Right lobe of liver (tissue), 6 donors: ENCODE measurements at regions not wholly inside any gene's neighbourhood (a gene's known extent, or its start where the extent isn't known, plus 50 kb on each side); places are given as distances from the start of the nearest gene placed in this dataset.

Experiments used
- ATAC-seq, 4 donors: fragments of 200-7000 bp; cut with Tn5 transposase; one replicate each; pipeline ENCODE4 v1.9.1; 2020; ENCODE audit warnings: mild to moderate bottlenecking in 4 of 4, moderate library complexity in 4 of 4
- DNase-seq, 3 donors: peaks; one replicate each; pipeline ENCODE4 v3.0.0-alpha.2; 2020
- H3K27ac ChIP-seq, 3 donors: fragments of 200-600 bp; one replicate each; pipeline ENCODE4 v1.8.0; 2022
- H3K27me3 ChIP-seq, 2 donors: fragments of 200-600 bp; one replicate each; pipeline ENCODE4 v1.8.0; 2022
- H3K36me3 ChIP-seq, 4 donors: fragments of 200-600 bp; sonication (generic) in 1 of 4; one replicate each; pipeline versions ENCODE4 v1.5.1 to v1.8.0; 2017 to 2022; ENCODE audit warnings: control low read depth in 1 of 4
- H3K4me1 ChIP-seq, 4 donors: fragments of 200-600 bp; sonication (generic) in 1 of 4; one replicate each; pipeline versions ENCODE4 v1.5.1 to v1.8.0; 2017 to 2022; ENCODE audit warnings: control low read depth in 1 of 4
- H3K4me3 ChIP-seq, 3 donors: fragments of 200-600 bp; one replicate each; pipeline ENCODE4 v1.8.0; 2022
- H3K9me3 ChIP-seq, 4 donors: fragments of 200-600 bp; sonication (generic) in 1 of 4; one replicate each; pipeline versions ENCODE4 v1.5.1 to v1.8.0; 2017 to 2022; ENCODE audit warnings: control low read depth in 1 of 4
- POLR2A ChIP-seq: fragments of 450-650 bp; IDR thresholded peaks from one replicate; pipeline ENCODE4 v1.6.1; 2017; ENCODE audit warnings: antibody characterized with exemption, mild to moderate bottlenecking
- WGBS: methylation state at CpG from one replicate; pipeline ENCODE4 v1.1.6; 2018; ENCODE audit warnings: low coverage, low lambda C conversion rate; ENCODE audit not compliant: insufficient coverage; ENCODE audit errors: missing lambda C conversion rate; 5-methylcytosine and 5-hydroxymethylcytosine counted together
- intact Hi-C, 2 donors: fragments of 100-400 bp; cut with DNase I; formaldehyde crosslinking; loops; one replicate each; pipeline versions ENCODE4 v1.11.2 to v1.14.1; 2022
- TF ChIP-seq, protein P1 (sequence below), 4 donors: fragments of 200-600 bp in 3 of 4; fragments of 450-650 bp in 1 of 4; IDR thresholded peaks; one replicate each; pipeline versions ENCODE4 v1.5.1 to v1.8.0; 2016 to 2022; ENCODE audit warnings: antibody characterized with exemption in 4 of 4, mild to moderate bottlenecking in 2 of 4
- donor health status: DM: no; HTN: yes; CAD: no.
- donor health status: DM: no; HTN: no; CAD: no.
- donor health status: DM: no; HTN: no; CAD: no.
- donor health status: DM: no; HTN: yes; CAD: no.
- donor health status: DM: no; HTN: yes; CAD: no.

DNA sequence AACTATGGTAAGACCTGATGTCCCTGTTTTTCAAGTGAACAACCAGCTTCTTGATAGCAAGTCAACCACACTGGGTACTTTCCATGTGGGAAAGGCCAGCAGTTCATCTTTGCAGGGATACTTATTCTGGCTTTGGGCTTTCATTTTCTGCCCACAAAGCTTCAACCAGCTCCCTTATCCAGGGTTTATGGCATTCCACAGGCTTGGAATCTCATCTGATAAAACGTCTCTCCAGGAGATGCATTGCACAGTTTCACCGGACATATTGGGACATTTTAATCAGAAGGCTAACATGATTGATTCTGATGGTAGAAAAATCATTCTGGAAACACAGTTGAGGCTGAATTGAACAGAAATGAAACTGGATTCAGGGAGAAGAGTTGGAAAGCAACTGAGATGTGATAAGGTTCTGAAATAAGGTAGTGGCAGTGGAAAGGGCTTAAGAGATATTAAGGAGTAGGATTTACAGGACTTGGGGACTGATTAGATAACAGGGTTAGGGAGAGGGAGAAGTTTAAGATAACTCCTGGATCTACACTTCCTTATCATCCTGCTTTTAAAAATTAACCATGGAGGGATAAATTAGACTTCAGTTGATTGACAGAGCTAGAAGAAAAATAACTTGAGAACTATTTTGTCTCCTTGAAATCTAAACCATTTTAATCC is 195.8 kb upstream of the FBXL7 start:
- Histone ChIP-seq H3K27ac (no peak overlapping the region), H3K9me3 (no peaks in the 10 kb centered on the region), H3K36me3 (no peaks in the 10 kb centered on the region), H3K4me1 (peaks cover 0 to 7% (median 4%) of the 10 kb centered on the region in 4 donors), H3K27me3 (no peaks in the 10 kb centered on the region), H3K4me3 (no peak overlapping the region)
- DNase-seq (no peak), ATAC-seq (no peak)
- TF ChIP-seq, protein P1, sequence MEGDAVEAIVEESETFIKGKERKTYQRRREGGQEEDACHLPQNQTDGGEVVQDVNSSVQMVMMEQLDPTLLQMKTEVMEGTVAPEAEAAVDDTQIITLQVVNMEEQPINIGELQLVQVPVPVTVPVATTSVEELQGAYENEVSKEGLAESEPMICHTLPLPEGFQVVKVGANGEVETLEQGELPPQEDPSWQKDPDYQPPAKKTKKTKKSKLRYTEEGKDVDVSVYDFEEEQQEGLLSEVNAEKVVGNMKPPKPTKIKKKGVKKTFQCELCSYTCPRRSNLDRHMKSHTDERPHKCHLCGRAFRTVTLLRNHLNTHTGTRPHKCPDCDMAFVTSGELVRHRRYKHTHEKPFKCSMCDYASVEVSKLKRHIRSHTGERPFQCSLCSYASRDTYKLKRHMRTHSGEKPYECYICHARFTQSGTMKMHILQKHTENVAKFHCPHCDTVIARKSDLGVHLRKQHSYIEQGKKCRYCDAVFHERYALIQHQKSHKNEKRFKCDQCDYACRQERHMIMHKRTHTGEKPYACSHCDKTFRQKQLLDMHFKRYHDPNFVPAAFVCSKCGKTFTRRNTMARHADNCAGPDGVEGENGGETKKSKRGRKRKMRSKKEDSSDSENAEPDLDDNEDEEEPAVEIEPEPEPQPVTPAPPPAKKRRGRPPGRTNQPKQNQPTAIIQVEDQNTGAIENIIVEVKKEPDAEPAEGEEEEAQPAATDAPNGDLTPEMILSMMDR (IDR thresholded peaks at IDR 0.05) = no peak
- no peak for TF ChIP-seq POLR2A
- 44% methylated on average over 2 of the region's 2 CpGs for WGBS
- intact Hi-C loops = no loop called here

DNA sequence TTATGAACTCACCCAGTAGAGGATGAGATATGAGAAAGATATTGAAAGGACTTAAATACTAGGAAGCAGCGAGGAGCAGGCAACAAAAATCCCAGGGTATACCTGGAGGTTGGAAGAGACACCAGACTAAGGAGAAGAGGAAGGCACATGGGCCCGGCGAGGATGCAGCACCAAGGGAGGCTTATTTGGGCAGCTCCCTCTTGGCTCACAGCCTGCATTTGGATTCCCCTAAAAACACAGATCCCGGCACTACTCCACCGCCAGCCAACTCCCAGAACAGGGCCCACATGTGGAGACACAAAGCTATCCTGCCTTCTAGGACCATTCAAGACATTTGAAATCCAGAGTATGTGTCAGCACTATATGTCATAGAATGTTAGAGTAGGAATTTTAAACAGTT is 199.8 kb upstream of the FBXL7 start:
- H3K27ac ChIP-seq = no peak overlapping the region
- TF ChIP-seq, protein P1 (IDR thresholded peaks at IDR 0.05) = no peak
- TF ChIP-seq POLR2A = no peak
- no peaks in the 10 kb centered on the region for H3K9me3 ChIP-seq
- DNase-seq (no peak), ATAC-seq (no peak)
- H3K27me3 ChIP-seq = no peaks in the 10 kb centered on the region
- H3K4me3 ChIP-seq = no peak overlapping the region
- H3K36me3 ChIP-seq = no peaks in the 10 kb centered on the region
- 60% methylated on average over 1 of the region's 5 CpGs for WGBS
- H3K4me1 ChIP-seq = peaks cover 0 to 7% (median 0%) of the 10 kb centered on the region in 4 donors
- intact Hi-C loops = no loop called here

DNA sequence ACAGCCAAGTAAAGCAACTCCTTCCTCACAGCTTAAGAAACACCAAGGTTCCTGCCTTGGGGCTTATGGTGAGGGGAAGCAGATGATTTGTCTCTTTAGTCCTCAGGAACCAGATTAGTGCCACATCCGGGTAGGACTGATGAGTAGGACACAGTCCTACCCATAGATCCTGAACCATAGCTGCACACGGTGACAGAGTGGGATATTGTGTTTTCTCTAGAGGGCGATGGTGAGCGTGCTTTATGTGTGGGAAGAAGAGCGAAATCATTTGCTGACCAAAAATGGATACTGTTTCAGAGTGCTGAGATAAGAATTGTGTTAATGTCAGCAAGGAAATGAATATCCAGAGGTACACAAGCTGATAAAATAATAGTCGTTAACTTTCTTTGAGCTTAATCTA is 209.0 kb upstream of the FBXL7 start:
- Histone ChIP-seq H3K4me1 (peaks cover 0 to 8% (median 3%) of the 10 kb centered on the region in 4 donors), H3K36me3 (no peaks in the 10 kb centered on the region), H3K27me3 (no peaks in the 10 kb centered on the region), H3K27ac (no peak overlapping the region), H3K4me3 (no peak overlapping the region), H3K9me3 (no peaks in the 10 kb centered on the region)
- TF ChIP-seq POLR2A = no peak
- TF ChIP-seq, protein P1 (IDR thresholded peaks at IDR 0.05) = peak in 3 of 4 donors; percentile 21 to 34 (median 34)
- 55% methylated on average over 6 of the region's 6 CpGs for WGBS
- DNase-seq = no peak
- intact Hi-C loops = no loop called here
- ATAC-seq = peak; percentile 47 to 64 (median 58)

DNA sequence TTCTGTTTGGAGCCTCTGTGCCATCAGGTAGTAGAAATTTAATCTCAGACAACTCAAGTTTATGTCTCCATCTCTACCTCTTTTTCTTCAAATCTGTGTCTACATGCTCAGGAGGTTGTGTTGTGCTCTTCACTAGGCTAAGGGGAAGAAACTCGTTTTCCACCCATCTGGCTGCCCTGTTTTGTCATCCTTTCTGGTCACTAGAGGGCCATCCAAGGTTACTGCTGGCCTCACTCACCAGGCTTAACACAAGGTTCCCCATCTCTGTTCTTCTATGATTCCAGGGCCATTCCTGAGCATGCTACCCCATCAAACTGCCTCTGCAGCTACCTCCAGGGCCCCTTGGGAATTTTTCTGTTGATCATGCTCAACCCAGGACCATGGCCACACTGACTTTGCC is 213.3 kb upstream of the FBXL7 start:
- Histone ChIP-seq H3K4me1 (peaks cover 0 to 14% (median 6%) of the 10 kb centered on the region in 4 donors), H3K36me3 (no peaks in the 10 kb centered on the region), H3K9me3 (no peaks in the 10 kb centered on the region), H3K4me3 (no peak overlapping the region), H3K27me3 (no peaks in the 10 kb centered on the region), H3K27ac (no peak overlapping the region)
- TF ChIP-seq, protein P1 (IDR thresholded peaks at IDR 0.05) = peak; percentile 36 to 58 (median 54)
- TF ChIP-seq POLR2A = no peak
- no peak for DNase-seq
- intact Hi-C loops = no loop called here
- ATAC-seq = peak; percentile 84 to 93 (median 85)
- WGBS = 0% methylated on average over 1 of the region's 1 CpG
